Fibroblast of pulmonary artery (primary cell): ENCODE measurements at regions not wholly inside any gene's neighbourhood (a gene's known extent, or its start where the extent isn't known, plus 50 kb on each side); places are given as distances from the start of the nearest gene placed in this dataset.

Experiments
- DNase-seq: peaks from one replicate; pipeline ENCODE4 v3.0.0-alpha.2; 2010; ENCODE audit warnings: low read depth
- H3K4me3 ChIP-seq: replicated peaks from 2 replicates; pipeline ENCODE4 v1.5.1; 2011; ENCODE audit warnings: low read depth, mild to moderate bottlenecking, control low read depth, low read length, moderate library complexity
- TF ChIP-seq, protein P1 (sequence below): IDR thresholded peaks from 2 replicates; pipeline ENCODE4 v1.5.1; 2011; ENCODE audit warnings: mild to moderate bottlenecking, control low read depth, low read length, inconsistent platforms; ENCODE audit errors: missing control alignments

GRCh38 chr2:15996536-15997423 is 56.4 kb downstream of the MYCN start:
- TF ChIP-seq, protein P1, sequence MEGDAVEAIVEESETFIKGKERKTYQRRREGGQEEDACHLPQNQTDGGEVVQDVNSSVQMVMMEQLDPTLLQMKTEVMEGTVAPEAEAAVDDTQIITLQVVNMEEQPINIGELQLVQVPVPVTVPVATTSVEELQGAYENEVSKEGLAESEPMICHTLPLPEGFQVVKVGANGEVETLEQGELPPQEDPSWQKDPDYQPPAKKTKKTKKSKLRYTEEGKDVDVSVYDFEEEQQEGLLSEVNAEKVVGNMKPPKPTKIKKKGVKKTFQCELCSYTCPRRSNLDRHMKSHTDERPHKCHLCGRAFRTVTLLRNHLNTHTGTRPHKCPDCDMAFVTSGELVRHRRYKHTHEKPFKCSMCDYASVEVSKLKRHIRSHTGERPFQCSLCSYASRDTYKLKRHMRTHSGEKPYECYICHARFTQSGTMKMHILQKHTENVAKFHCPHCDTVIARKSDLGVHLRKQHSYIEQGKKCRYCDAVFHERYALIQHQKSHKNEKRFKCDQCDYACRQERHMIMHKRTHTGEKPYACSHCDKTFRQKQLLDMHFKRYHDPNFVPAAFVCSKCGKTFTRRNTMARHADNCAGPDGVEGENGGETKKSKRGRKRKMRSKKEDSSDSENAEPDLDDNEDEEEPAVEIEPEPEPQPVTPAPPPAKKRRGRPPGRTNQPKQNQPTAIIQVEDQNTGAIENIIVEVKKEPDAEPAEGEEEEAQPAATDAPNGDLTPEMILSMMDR = no peak
- H3K4me3 ChIP-seq = no peak overlapping the region
- DNase-seq = no peak
